ENCODE measurements at regions not wholly inside any gene's neighbourhood (a gene's known extent, or its start where the extent isn't known, plus 50 kb on each side); places are given as distances from the start of the nearest gene placed in this dataset.

DNA sequence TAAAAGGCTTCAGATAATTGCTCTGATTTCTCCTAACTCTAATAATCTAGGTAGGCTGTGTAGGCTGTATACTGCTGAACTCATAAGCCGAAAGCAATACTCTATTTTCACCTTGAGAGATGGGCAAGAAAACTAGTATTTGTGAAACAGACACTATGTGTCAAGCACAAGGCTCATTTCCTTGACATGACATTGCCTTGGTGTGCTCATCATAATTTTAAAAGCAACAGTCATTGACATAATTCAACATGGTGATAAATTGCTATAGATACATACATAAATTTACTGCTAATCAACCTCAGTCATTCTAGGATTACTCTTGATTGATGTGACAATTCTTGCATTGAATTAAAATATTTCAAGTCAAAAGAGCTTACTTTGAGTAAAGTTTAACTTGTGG is 304.7 kb downstream of the CNTN3 start:
- H3K4me3 ChIP-seq (ENCODE audit: low read length), result no peak overlapping the region
- DNase-seq (ENCODE audit: low read depth, low spot score), result no peak

DNA sequence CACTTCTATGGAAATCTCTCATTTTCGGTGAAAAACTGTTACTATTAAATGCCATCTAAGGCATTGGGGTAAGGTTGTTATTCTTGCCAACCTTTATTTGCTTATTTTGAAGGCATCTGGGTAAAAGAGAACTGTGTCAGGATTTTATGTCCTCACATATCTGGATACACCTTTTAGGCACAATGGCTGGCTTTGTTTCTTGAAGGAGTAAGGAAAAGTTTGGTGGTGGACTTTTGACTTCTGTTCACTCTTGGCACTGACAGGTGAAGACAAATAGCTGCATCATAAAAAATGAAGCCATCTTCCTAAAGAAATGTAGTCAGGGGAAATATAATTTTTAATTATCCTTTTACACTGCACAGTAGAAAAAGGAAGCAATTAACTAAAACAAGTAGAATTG is 310.0 kb downstream of the CNTN3 start:
- no peak for DNase-seq (ENCODE audit: low read depth, low spot score)

DNA sequence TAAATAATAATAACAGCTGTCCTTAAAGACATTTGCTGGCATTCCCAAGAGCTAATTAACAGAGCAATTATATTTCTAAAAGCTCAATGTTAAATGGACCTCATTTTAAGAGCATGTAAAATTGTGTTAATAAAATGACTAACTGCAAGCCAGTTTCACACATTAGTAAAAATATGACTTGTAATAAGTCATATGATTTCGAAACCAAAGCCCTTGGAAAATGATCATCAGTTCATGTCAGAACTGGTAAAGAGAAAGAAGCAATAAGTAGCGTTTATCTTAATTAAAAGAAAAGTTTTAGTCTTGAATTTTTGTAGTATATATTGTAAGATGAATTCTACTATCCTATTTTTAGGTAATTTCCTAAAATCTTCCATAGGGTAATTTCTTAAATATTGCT is 310.7 kb downstream of the CNTN3 start:
- no peak overlapping the region for H3K4me3 ChIP-seq (ENCODE audit: low read length)
- no peak for DNase-seq (ENCODE audit: low read depth, low spot score)

More for the DNA sequence above, 310.0 kb downstream of the CNTN3 start:
- no peak overlapping the region for H3K4me3 ChIP-seq (ENCODE audit: low read length)

DNA sequence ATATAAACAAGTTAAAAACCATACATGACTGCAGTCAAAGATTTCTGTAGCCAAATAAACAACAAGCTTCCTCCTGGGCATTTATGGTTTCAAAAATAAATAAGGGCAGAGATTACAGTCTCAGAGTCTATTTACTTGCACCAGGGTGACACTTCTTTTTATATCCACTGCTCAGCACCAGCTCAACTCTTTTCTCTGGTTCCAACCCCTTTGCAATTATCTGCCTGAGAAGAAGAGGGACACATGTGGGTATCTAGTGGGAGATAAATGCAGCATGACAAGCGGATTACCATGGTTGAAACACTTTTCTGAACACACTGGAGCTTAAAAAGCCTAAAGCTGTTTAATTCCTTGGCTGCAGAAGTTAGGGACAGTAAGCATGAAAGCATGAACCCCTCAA is 311.5 kb downstream of the CNTN3 start:
- no peak for DNase-seq (ENCODE audit: low read depth, low spot score)
- H3K4me3 ChIP-seq (ENCODE audit: low read length), result no peak overlapping the region

DNA sequence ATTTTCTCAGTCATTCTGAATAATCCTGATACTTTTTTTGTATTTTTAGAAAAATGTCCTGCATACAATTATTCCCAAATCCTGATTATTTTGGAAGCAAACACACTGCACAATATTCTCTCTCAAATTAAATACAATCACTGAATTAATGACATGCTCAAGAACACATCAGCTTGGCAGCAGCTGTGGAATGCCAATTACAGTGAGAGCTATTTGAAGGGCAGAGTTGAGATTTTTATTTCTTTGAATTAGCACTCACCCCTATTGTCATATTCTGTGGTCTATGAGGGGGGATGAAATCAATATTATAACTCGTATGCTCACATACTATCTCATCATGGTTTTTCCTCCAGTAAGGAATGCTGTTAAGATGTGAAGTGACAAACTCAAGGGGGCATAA is 312.2 kb downstream of the CNTN3 start:
- no peak for DNase-seq (ENCODE audit: low read depth, low spot score)
- no peak overlapping the region for H3K4me3 ChIP-seq (ENCODE audit: low read length)

DNA sequence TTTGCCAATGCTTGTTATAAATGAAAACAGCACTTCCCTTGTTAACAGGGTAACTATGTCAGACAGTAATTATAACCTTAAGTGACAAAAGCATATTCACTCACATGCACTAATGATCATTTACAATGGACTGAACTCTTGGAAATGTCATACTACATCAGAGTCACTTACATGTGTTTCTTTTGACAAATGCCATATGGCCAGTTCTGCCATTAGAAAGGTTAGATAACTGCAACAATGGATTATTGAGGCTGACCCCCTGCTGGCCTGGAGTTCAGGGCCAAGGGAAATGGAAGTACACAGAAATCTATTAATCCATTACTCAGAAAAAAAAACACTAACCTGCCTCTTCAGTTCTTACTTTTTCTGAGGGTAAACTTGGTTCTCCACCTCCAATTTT is 313.4 kb downstream of the CNTN3 start:
- DNase-seq (ENCODE audit: low read depth, low spot score), result no peak
- no peak overlapping the region for H3K4me3 ChIP-seq (ENCODE audit: low read length)

DNA sequence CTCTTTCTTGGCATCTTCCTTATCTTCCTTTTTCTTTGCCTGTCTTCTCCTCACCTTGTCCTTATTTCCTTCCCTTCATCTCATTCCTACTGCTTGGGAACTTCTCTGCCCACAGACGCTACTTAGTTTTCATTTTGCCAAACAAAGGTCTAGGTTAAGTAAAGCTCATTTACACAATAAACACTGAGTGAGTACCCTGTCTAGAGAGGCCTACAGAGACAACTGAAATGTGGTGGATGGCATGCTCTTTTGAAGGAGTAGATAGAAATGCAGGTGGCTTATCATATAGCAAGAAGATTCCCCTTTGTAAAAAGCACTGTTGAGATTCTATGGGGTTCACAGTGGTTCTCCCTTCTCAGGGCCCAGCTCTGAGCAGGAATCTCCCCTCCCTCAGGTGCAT is 319.0 kb downstream of the CNTN3 start:
- no peak overlapping the region for H3K4me3 ChIP-seq (ENCODE audit: low read length)
- DNase-seq (ENCODE audit: low read depth, low spot score), result no peak

DNA sequence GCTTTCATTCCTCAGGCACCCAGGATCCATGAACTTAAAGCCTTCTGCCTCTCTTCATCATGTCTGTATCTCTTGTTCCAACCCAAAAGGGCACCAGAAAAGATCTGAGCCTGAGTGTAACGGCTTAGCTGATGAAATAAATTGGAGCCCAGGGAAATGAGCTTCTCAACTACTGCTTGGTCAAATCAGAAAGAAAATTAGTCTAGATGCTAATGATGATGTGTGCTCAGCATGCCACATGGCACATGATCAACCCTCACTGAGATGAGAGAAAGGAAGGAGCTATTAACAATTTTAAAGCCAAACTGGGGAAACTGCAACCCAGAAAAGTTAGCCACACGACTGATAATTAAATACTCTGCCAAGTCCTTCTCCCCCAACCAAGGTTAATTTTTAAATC is 325.7 kb downstream of the CNTN3 start:
- no peak for DNase-seq (ENCODE audit: low read depth, low spot score)
- H3K4me3 ChIP-seq (ENCODE audit: low read length), result no peak overlapping the region

DNA sequence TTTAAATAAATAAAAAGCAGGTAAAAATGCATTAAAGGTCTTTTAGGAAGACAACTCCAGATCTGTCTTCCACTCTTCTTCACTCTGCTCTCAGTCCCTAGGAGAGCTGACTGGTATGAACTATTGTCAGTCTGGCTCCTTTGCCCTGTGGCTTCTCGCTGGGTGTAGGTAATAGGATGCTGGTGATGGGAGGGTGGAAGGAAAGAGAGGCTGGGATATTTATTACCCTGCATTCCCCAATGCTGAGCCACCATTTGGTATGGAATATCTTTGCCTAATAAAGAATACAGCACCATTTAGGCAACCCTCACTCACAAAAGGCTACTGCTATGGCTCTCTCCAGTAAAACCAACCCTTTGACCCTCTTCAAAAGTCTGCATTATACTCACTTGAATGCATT is 326.9 kb downstream of the CNTN3 start:
- no peak for DNase-seq (ENCODE audit: low read depth, low spot score)
- no peak overlapping the region for H3K4me3 ChIP-seq (ENCODE audit: low read length)

DNA sequence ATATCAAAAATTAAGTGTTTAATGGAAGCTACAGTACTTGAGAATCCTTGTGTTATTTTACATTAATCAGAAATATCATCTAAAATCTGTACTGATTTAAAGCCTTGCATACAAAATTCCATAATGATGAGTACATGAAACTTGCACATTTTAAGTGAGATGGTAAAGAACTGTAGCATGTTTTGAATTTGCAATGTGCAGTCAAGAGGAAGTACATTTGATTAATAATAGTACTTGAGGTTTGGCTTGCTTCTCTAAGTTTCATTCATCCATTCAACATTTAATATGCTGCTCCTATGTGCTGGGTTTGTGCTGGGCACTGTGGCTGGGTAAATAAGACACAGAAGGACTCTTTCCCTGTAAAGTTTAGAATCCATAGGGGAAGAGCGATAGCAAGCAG is 332.3 kb downstream of the CNTN3 start:
- no peak overlapping the region for H3K4me3 ChIP-seq (ENCODE audit: low read length)
- DNase-seq (ENCODE audit: low read depth, low spot score), result no peak

DNA sequence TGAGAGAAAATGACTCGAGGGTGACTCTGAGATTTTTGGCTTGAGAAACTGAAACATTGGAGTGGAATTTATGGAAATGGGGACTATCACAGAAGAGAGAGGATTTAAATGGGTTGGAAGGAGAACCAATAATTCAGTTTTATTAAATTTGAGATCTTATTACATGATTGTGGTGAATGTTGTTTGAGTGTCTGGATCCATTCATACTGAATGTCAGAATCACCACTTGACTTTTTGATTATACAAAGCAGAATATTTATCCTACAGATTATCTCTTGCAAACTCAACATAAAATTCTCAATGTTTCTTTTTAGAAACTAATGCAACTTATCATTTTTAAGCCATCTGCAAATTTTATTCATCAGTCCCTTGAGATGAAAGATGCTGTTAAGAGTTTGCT is 332.8 kb downstream of the CNTN3 start:
- no peak overlapping the region for H3K4me3 ChIP-seq (ENCODE audit: low read length)
- no peak for DNase-seq (ENCODE audit: low read depth, low spot score)

DNA sequence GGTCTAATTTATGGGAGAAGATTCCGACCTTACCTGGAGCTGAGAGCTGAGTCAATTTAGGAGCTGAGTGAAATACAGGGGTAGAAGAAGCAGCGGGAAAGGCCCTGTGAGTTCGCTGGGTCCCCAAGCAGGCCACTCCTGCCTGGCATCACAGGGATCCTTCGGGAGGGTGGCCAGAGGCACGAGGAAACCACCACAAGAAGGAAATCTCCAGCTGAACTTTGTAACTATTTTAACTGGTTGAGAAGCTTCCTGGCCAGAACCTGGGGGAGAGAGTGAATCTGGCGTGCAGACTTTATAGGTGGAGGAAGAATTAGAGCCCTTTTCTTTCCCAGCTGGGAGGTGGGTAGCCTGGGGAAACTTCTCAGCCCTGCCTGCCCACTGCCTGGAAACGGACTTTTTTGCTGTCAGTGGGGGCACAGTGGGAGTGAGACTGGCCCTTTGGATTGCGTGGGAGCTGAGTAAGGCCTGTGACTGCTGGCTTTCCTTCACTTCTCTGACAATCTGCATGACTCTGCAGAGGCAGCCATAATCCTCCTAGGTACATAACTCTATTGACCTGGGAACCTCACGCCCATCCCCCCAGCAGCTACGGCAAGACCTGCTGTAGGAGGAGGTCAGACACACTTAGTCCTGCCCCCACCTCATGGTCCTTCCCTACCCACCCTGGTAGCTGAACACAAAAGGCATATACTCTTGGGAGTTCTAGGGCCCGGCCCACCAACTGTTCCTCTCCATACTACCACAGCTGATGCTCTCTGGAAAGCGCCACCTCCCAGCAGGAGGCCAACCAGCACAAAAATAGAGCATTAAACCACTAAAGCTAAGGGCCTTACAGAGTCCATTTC is 340.7 kb downstream of the CNTN3 start:
- no peak overlapping the region for H3K4me3 ChIP-seq (ENCODE audit: low read length)
- no peak for DNase-seq (ENCODE audit: low read depth, low spot score)

DNA sequence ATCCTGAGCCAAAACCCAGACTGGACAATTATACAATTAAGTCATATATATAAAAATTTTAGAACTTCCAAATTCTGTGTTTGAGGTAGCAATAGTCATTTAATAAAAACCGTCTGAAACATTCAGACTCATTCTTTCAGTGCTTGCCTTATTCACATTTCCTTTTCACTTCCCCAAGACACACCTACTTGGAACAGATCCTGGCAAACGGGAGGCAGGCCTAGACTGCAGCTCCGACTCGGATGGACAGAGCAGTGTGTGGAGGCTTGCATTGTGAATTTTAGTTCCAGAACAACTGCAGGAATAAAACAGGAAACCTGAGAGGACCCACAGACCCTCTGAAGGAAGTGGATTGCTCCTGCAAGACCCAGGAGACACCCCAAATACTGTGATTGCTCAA is 341.4 kb downstream of the CNTN3 start:
- H3K4me3 ChIP-seq (ENCODE audit: low read length), result no peak overlapping the region
- no peak for DNase-seq (ENCODE audit: low read depth, low spot score)

DNA sequence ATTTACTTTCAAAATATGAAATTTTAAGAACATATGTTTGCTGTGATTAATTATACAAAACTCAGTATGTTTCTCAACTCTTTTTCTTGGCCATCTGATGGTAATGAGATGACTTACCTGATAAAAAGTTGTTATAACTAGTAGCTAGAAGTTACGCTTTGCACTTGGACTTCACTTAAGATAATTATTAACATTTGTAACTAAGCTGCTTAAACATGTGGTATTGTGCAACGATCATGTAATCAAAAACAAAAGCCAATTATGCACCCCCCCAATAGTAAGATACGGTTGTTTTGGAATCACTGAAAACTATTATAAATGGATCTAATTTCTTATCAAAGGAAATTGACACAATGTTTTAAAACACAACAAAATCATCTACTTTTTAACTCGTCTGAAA is 342.9 kb downstream of the CNTN3 start:
- H3K4me3 ChIP-seq (ENCODE audit: low read length), result no peak overlapping the region
- no peak for DNase-seq (ENCODE audit: low read depth, low spot score)

DNA sequence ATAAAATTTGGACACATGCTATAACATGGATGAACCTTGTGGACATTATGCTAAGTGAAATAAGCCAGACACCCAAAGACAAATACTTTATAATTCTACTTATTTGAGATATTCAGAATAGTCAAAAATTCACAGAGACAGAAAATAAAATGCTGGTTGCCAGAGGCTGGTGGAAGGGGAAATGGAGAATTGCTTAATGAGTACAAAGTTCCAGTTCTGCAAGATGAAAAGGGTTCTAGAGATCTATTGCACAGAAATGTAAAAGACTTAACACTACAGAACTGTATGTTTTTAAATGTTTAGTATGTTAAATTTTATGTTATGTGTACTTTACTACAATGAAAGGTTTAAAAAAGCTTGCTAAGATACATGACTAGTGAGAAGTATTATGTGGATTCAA is 344.8 kb downstream of the CNTN3 start:
- H3K4me3 ChIP-seq (ENCODE audit: low read length), result no peak overlapping the region
- DNase-seq (ENCODE audit: low read depth, low spot score), result no peak

DNA sequence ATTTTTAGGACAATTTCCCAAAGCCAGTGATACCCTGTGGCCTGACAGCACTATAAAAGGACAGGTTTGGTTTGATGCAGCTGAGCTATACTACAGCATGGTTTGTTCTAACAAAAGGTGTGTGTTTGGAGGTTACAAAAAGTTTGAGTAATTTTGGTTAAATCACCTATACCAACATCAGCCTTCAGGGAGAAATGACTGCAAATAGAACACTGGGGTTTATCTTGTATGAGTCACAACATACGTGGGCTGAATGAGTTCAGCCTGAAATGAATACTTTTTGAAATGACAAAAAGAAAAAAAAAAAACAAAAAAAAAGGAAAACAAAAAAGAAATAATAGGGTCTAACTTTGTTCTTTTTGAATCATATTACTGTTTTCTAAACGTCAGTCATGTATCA is 345.7 kb downstream of the CNTN3 start:
- no peak for DNase-seq (ENCODE audit: low read depth, low spot score)
- H3K4me3 ChIP-seq (ENCODE audit: low read length), result no peak overlapping the region

DNA sequence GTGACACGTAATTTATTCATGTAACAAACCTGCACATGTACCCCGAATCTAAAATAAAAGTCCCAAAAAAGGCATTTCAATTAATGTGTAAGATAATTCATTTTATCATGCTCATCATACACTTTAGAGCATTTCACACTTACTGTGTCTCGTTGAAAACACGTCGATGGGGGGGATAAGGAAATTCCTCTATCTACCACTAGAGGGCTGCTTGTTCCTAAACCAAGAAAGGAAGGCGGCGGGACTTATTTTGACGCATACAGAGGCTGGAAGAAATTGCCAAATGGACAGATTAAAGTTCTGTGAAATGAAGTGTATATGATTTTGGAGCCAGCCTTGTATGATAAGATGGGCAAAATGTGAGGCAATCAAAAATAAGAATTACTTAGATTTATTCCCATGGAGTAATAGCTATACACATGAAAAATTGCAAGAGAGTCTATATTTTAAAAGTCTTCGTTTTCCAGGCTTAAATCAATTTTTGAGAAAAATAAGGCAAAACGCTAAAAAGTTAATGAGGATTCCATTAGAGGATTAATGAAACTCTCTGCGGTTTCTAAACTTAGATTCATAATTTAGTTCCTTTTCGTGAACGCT is 346.8 kb downstream of the CNTN3 start:
- H3K4me3 ChIP-seq (ENCODE audit: low read length), result no peak overlapping the region
- peak; percentile 51 for DNase-seq (ENCODE audit: low read depth, low spot score)

DNA sequence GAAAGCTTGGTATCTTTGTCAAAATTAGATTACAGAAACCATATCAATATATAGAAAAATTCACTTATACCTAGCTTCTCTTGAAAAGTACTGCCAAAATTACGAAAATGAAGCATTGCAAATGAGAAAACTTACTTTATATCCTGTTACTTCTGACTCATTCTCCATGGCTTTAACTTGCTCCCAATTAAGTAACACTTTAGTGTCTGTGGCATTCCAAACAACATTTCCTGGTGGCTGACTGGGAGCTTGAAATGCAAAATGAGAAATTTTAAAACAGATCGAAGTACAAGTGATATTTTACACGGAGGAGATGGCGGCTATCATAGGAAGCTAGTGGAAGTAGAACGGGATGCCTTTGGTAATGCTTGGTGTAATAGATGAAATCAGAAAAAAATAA is 347.3 kb downstream of the CNTN3 start:
- no peak overlapping the region for H3K4me3 ChIP-seq (ENCODE audit: low read length)
- no peak for DNase-seq (ENCODE audit: low read depth, low spot score)

DNA sequence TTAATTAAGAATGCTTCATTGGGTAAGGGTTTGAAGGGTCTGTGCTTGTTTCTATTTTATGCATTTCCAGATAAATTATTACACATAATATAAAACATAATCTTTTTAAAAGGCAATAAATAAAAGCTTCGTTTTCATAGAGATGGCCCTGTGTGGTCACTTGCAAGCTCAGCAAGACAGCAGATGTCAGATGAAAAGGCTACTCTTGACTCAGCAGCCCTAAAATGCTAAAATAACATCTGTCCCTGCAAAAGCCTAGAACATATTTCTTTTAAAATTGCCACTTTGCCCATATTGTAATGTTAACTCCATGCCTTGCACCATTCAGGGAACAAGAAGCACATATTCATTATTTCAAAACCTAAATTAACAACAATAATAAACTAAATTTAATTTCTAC is 349.4 kb downstream of the CNTN3 start:
- H3K4me3 ChIP-seq (ENCODE audit: low read length), result no peak overlapping the region
- DNase-seq (ENCODE audit: low read depth, low spot score), result no peak

DNA sequence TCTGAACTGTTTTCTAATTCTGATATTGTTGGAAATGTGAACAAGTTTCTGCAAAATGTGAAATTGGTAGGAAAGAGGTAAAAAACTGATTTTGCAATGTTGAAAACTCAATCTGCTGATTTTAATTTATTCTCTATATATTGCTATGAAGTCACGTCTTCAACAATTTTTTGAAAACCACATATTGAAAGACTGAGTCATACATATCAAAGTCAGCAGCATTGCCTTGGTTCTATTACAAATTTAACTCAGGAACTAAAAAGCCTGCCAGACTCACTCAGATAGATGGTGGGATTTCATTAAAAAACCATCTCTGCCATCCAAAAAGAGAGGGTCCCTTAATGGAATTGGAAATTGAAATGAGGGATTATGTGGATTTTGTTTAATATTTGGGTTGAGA is 351.4 kb downstream of the CNTN3 start:
- no peak overlapping the region for H3K4me3 ChIP-seq (ENCODE audit: low read length)
- DNase-seq (ENCODE audit: low read depth, low spot score), result no peak

DNA sequence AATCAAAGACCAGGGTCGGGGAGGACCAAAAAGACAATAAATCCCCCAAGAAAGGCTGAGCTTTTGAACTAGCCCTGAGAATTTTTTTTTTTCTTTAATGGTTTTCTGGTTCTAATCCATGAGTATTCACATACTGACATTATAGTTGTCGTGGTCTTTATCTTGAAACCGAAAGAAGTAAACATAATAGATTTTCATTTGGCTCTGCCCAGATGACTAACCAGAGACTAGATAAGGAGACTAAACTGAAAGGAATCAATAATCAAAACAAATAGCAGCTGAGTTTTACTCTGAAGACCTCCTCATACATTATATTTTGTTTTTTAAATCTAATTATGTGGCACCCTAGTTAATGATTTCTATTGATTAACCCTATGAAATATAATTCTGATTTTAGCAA is 381.4 kb downstream of the CNTN3 start:
- H3K4me3 ChIP-seq (ENCODE audit: low read length), result no peak overlapping the region
- no peak for DNase-seq (ENCODE audit: low read depth, low spot score)
